ENCODE measurements at regions not wholly inside any gene's neighbourhood (a gene's known extent, or its start where the extent isn't known, plus 50 kb on each side); places are given as distances from the start of the nearest gene placed in this dataset.

DNA sequence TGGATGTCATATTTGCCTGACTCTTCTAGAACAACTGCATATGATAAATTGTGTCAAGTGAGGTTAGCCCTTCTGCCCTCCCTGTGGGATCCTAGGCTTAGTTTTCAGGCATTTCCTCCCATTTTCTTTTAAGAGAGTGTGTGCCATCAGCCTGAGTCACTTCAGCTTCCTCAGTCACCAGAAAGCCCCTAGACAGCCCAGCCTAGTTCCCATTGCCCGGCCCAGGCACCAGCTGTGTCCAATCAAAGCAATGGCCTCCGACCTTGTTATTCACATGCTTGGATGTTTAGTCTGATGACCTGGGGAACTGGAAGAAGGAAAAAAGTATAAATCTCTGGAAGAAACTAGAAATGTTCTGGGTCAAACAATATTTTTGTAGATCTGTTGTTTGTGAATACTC lies 221.9 kb upstream of the LRIG1 start:
- H3K36me3 ChIP-seq (ENCODE audit: control insufficient read depth in 1 of 2, insufficient read depth in 2 of 2, low read depth in 1 of 2, low read length in 2 of 2) = no peaks in the 10 kb centered on the region
- H3K4ac ChIP-seq (ENCODE audit: low read depth in 1 of 2, low read length in 2 of 2) = no peak overlapping the region
- no peak overlapping the region for H2BK12ac ChIP-seq (ENCODE audit: low read length in 2 of 2)
- H3K27me3 ChIP-seq (ENCODE audit: control insufficient read depth in 1 of 2, insufficient read depth in 1 of 2, low read length in 2 of 2) = no peaks in the 10 kb centered on the region
- H3K4me2 ChIP-seq (ENCODE audit: low read length, poor library complexity, severe bottlenecking) = no peak overlapping the region
- no peak overlapping the region for H3K27ac ChIP-seq (ENCODE audit: low read length, poor library complexity, severe bottlenecking)
- no peak overlapping the region for H3K23ac ChIP-seq (ENCODE audit: low read length in 2 of 2)
- H2AFZ ChIP-seq (ENCODE audit: low read depth, low read length) = no peak overlapping the region
- H4K91ac ChIP-seq (ENCODE audit: low read length) = no peak overlapping the region
- DNase-seq = peak; percentile 86
- H2BK15ac ChIP-seq (ENCODE audit: low read depth, poor library complexity, severe bottlenecking) = no peak overlapping the region
- WGBS = 2% methylated on average over 2 of the region's 2 CpGs
- no peak overlapping the region for H3K9ac ChIP-seq (ENCODE audit: low read length)
- no peak overlapping the region for H3K4me3 ChIP-seq (ENCODE audit: insufficient read depth in 1 of 2, low read depth in 1 of 2, low read length in 2 of 2)
- no peaks in the 10 kb centered on the region for H3K9me3 ChIP-seq (ENCODE audit: control insufficient read depth, low read length)
- H4K8ac ChIP-seq (ENCODE audit: low read length) = no peak overlapping the region
- H3K14ac ChIP-seq (ENCODE audit: low read length in 2 of 2) = no peak overlapping the region
- H3K4me1 ChIP-seq (ENCODE audit: control insufficient read depth, insufficient read depth, low read depth, low read length) = peaks cover 2% of the 10 kb centered on the region
- H3K18ac ChIP-seq (ENCODE audit: low read depth in 1 of 2, low read length in 2 of 2) = no peak overlapping the region
- H3K79me1 ChIP-seq (replicated peaks; ENCODE audit: low read length, poor library complexity, severe bottlenecking) = no peaks in the 10 kb centered on the region
- H2BK120ac ChIP-seq (ENCODE audit: low read depth, low read length) = no peak overlapping the region
- H2BK5ac ChIP-seq (ENCODE audit: low read depth, low read length, poor library complexity, severe bottlenecking) = no peak overlapping the region
- H2AK5ac ChIP-seq (ENCODE audit: low read length, severe bottlenecking) = no peak overlapping the region

DNA sequence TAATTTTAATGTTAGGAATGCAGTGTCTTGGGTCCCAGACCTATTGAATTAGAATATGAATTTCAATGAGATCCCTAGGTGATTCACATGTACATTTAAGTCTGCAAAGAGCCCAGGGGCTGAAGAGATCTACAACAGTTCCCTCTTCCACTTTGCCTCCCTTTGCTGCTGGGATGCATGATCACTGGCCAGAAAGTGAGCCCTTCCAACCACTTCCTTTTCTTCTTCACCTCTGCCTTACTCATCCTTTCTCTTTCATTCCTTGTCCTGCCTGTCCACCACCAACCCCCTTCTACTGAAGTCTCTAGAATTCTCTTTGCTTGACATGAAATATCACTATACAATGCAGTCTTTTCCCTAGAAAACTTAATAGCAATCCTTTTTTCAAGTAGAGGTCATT lies 222.4 kb upstream of the LRIG1 start:
- peak overlapping the region; percentile 29 for H3K27ac ChIP-seq (ENCODE audit: low read length, poor library complexity, severe bottlenecking)
- no peak overlapping the region for H2BK120ac ChIP-seq (ENCODE audit: low read depth, low read length)
- no peak overlapping the region for H3K4ac ChIP-seq (ENCODE audit: low read depth in 1 of 2, low read length in 2 of 2)
- H3K4me2 ChIP-seq (ENCODE audit: low read length, poor library complexity, severe bottlenecking) = no peak overlapping the region
- H3K9ac ChIP-seq (ENCODE audit: low read length) = no peak overlapping the region
- no peak overlapping the region for H4K8ac ChIP-seq (ENCODE audit: low read length)
- H4K91ac ChIP-seq (ENCODE audit: low read length) = no peak overlapping the region
- no peak overlapping the region for H3K14ac ChIP-seq (ENCODE audit: low read length in 2 of 2)
- H3K9me3 ChIP-seq (ENCODE audit: control insufficient read depth, low read length) = no peaks in the 10 kb centered on the region
- no peaks in the 10 kb centered on the region for H3K79me1 ChIP-seq (replicated peaks; ENCODE audit: low read length, poor library complexity, severe bottlenecking)
- peaks cover 2% of the 10 kb centered on the region for H3K4me1 ChIP-seq (ENCODE audit: control insufficient read depth, insufficient read depth, low read depth, low read length)
- H3K4me3 ChIP-seq (ENCODE audit: insufficient read depth in 1 of 2, low read depth in 1 of 2, low read length in 2 of 2) = no peak overlapping the region
- no peak overlapping the region for H3K23ac ChIP-seq (ENCODE audit: low read length in 2 of 2)
- no peak overlapping the region for H2BK12ac ChIP-seq (ENCODE audit: low read length in 2 of 2)
- H2AFZ ChIP-seq (ENCODE audit: low read depth, low read length) = no peak overlapping the region
- H3K27me3 ChIP-seq (ENCODE audit: control insufficient read depth in 1 of 2, insufficient read depth in 1 of 2, low read length in 2 of 2) = no peaks in the 10 kb centered on the region
- no peak overlapping the region for H2BK15ac ChIP-seq (ENCODE audit: low read depth, poor library complexity, severe bottlenecking)
- DNase-seq = peak; percentile 31
- H3K18ac ChIP-seq (ENCODE audit: low read depth in 1 of 2, low read length in 2 of 2) = no peak overlapping the region
- no peaks in the 10 kb centered on the region for H3K36me3 ChIP-seq (ENCODE audit: control insufficient read depth in 1 of 2, insufficient read depth in 2 of 2, low read depth in 1 of 2, low read length in 2 of 2)
- H2BK5ac ChIP-seq (ENCODE audit: low read depth, low read length, poor library complexity, severe bottlenecking) = no peak overlapping the region
- H2AK5ac ChIP-seq (ENCODE audit: low read length, severe bottlenecking) = no peak overlapping the region

DNA sequence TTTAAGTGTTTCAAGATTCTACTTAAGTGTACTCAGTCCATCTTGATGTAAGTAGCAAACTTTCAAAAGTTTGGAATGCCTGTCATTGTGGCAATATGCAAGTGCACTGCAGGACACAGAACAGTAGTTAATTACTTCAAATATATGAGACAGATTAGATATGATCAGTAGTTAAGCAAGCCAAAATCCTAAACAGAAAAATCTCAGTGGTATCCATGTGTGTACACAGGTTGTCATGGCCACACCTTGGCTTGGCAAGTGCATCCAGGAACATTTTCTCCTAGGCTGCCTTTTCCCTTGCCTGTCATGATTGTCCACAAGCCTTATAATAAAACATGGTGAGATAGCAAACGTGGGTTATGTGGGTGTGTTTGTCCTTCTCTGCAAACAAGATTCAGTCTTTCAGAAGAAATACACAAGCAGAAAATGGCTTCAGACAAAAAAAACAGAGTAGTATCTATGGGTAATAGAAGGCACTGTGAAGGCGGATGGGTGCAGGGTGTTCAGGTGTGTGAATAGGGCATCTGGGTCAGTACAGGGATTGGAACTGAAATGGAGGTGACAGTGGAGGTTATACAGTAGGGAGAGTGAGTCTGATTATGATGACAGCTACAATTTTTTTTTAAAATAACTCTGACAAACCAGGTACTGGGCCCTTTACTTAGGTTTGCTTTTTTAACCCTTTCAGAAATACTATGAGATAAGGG lies 229.0 kb upstream of the LRIG1 start:
- no peaks in the 10 kb centered on the region for H3K36me3 ChIP-seq (ENCODE audit: control insufficient read depth in 1 of 2, insufficient read depth in 2 of 2, low read depth in 1 of 2, low read length in 2 of 2)
- H3K4me1 ChIP-seq (ENCODE audit: control insufficient read depth, insufficient read depth, low read depth, low read length) = no peaks in the 10 kb centered on the region
- H3K9ac ChIP-seq (ENCODE audit: low read length) = no peak overlapping the region

DNA sequence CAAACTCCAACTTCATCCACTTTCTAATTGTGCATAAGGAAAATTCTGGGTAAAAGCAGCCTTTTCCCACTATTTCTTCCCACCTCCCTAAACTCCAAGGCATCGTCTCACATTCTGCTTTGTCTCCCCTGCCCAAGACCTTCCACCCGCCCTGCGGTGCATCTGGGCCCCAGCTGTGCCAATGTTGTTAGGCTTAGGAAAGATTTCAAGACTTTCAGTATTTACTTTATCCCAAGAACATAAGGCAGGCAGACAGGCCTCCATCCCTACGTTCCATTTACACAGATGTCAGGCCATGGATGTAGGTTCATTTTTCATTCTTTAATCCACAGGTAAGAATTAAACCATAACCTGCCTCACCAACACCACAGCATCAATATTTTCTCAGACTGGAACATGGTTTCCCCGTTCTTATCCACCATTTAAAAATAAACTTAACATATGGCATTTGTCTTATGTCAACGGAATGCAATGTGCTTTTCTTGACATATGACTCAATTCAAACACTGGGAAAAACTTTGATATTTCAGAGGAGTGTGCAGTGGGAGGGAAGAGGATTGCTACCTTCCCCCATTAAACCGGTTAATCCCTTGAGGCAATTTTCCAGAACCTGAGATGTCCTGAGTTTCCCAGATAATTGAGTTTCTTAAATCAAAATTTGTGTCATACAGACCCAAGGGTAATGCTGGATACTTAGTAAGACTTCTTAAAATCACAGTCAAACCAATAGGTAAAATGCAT lies 238.0 kb upstream of the LRIG1 start:
- no peak overlapping the region for H4K8ac ChIP-seq (ENCODE audit: low read length)
- no peak overlapping the region for H2BK15ac ChIP-seq (ENCODE audit: low read depth, poor library complexity, severe bottlenecking)
- H3K4me2 ChIP-seq (ENCODE audit: low read length, poor library complexity, severe bottlenecking) = no peak overlapping the region
- H2AFZ ChIP-seq (ENCODE audit: low read depth, low read length) = no peak overlapping the region
- no peak overlapping the region for H3K4me3 ChIP-seq (ENCODE audit: insufficient read depth in 1 of 2, low read depth in 1 of 2, low read length in 2 of 2)
- H3K36me3 ChIP-seq (ENCODE audit: control insufficient read depth in 1 of 2, insufficient read depth in 2 of 2, low read depth in 1 of 2, low read length in 2 of 2) = no peaks in the 10 kb centered on the region
- no peak overlapping the region for H3K18ac ChIP-seq (ENCODE audit: low read depth in 1 of 2, low read length in 2 of 2)
- H2BK120ac ChIP-seq (ENCODE audit: low read depth, low read length) = no peak overlapping the region
- no peak overlapping the region for H2BK5ac ChIP-seq (ENCODE audit: low read depth, low read length, poor library complexity, severe bottlenecking)
- WGBS = 60% methylated on average over 5 of the region's 7 CpGs
- DNase-seq = peak; percentile 30
- no peak overlapping the region for H3K9ac ChIP-seq (ENCODE audit: low read length)
- no peaks in the 10 kb centered on the region for H3K79me1 ChIP-seq (replicated peaks; ENCODE audit: low read length, poor library complexity, severe bottlenecking)
- no peak overlapping the region for H3K14ac ChIP-seq (ENCODE audit: low read length in 2 of 2)
- peaks cover 6% of the 10 kb centered on the region for H3K4me1 ChIP-seq (ENCODE audit: control insufficient read depth, insufficient read depth, low read depth, low read length)
- no peak overlapping the region for H3K4ac ChIP-seq (ENCODE audit: low read depth in 1 of 2, low read length in 2 of 2)
- no peak overlapping the region for H3K23ac ChIP-seq (ENCODE audit: low read length in 2 of 2)
- no peak overlapping the region for H2AK5ac ChIP-seq (ENCODE audit: low read length, severe bottlenecking)
- H4K91ac ChIP-seq (ENCODE audit: low read length) = no peak overlapping the region
- H3K27ac ChIP-seq (ENCODE audit: low read length, poor library complexity, severe bottlenecking) = no peak overlapping the region
- no peaks in the 10 kb centered on the region for H3K27me3 ChIP-seq (ENCODE audit: control insufficient read depth in 1 of 2, insufficient read depth in 1 of 2, low read length in 2 of 2)
- no peak overlapping the region for H2BK12ac ChIP-seq (ENCODE audit: low read length in 2 of 2)
- H3K9me3 ChIP-seq (ENCODE audit: control insufficient read depth, low read length) = no peaks in the 10 kb centered on the region

More for the DNA sequence above, 229.0 kb upstream of the LRIG1 start:
- no peak overlapping the region for H3K23ac ChIP-seq (ENCODE audit: low read length in 2 of 2)
- H3K4me2 ChIP-seq (ENCODE audit: low read length, poor library complexity, severe bottlenecking) = no peak overlapping the region
- no peak overlapping the region for H3K4ac ChIP-seq (ENCODE audit: low read depth in 1 of 2, low read length in 2 of 2)
- H3K14ac ChIP-seq (ENCODE audit: low read length in 2 of 2) = no peak overlapping the region
- H3K27me3 ChIP-seq (ENCODE audit: control insufficient read depth in 1 of 2, insufficient read depth in 1 of 2, low read length in 2 of 2) = no peaks in the 10 kb centered on the region
- H3K79me1 ChIP-seq (replicated peaks; ENCODE audit: low read length, poor library complexity, severe bottlenecking) = no peaks in the 10 kb centered on the region
- no peak for DNase-seq
- H2AFZ ChIP-seq (ENCODE audit: low read depth, low read length) = no peak overlapping the region
- H2BK5ac ChIP-seq (ENCODE audit: low read depth, low read length, poor library complexity, severe bottlenecking) = no peak overlapping the region
- H2BK12ac ChIP-seq (ENCODE audit: low read length in 2 of 2) = no peak overlapping the region
- H3K9me3 ChIP-seq (ENCODE audit: control insufficient read depth, low read length) = no peaks in the 10 kb centered on the region
- 84% methylated on average over 2 of the region's 2 CpGs for WGBS
- H2BK120ac ChIP-seq (ENCODE audit: low read depth, low read length) = no peak overlapping the region
- H3K27ac ChIP-seq (ENCODE audit: low read length, poor library complexity, severe bottlenecking) = no peak overlapping the region
- no peak overlapping the region for H4K8ac ChIP-seq (ENCODE audit: low read length)
- H2BK15ac ChIP-seq (ENCODE audit: low read depth, poor library complexity, severe bottlenecking) = no peak overlapping the region
- no peak overlapping the region for H3K18ac ChIP-seq (ENCODE audit: low read depth in 1 of 2, low read length in 2 of 2)
- H3K4me3 ChIP-seq (ENCODE audit: insufficient read depth in 1 of 2, low read depth in 1 of 2, low read length in 2 of 2) = no peak overlapping the region
- H4K91ac ChIP-seq (ENCODE audit: low read length) = no peak overlapping the region
- H2AK5ac ChIP-seq (ENCODE audit: low read length, severe bottlenecking) = no peak overlapping the region
